ENCODE measurements at regions not wholly inside any gene's neighbourhood (a gene's known extent, or its start where the extent isn't known, plus 50 kb on each side); places are given as distances from the start of the nearest gene placed in this dataset.

DNA sequence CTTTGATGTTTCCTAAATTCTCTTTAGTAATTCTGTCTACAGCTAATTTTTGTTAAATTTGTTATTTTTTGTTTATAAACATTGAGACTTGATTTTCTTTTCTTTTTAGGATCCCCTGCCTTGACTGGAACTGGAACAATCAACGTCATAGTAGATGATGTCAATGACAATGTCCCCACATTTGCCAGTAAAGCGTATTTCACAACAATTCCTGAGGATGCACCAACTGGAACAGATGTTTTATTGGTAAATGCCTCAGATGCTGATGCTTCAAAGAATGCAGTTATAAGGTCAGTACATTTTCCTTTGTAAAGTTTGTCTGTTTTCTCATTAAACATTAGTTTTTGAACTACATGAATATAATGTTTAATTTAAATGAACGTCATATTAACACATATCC lies 119.4 kb downstream of the FAT4 start:
- DNase-seq (ENCODE audit: low spot score), result peak; percentile 51

GRCh38 chr4:125440814-125441213 lies 126.1 kb downstream of the FAT4 start:
- DNase-seq (ENCODE audit: low spot score), result no peak

- no peak for DNase-seq (ENCODE audit: low spot score)
Observed at GRCh38 chr4:125444166-125444565, 129.4 kb downstream of the FAT4 start.

GRCh38 chr4:125445525-125445924 lies 130.8 kb downstream of the FAT4 start:
- DNase-seq (ENCODE audit: low spot score), result no peak

- DNase-seq (ENCODE audit: low spot score), result no peak
Observed at GRCh38 chr4:125447551-125448290, 133.0 kb downstream of the FAT4 start.

GRCh38 chr4:125456075-125456474 lies 141.3 kb downstream of the FAT4 start:
- no peak for DNase-seq (ENCODE audit: low spot score)

- no peak for DNase-seq (ENCODE audit: low spot score)
Observed at GRCh38 chr4:125459531-125459930, 144.8 kb downstream of the FAT4 start.

GRCh38 chr4:125461676-125462363 lies 147.1 kb downstream of the FAT4 start:
- DNase-seq (ENCODE audit: low spot score), result no peak

- no peak for DNase-seq (ENCODE audit: low spot score)
Observed at GRCh38 chr4:125464146-125464545, 149.4 kb downstream of the FAT4 start.

DNA sequence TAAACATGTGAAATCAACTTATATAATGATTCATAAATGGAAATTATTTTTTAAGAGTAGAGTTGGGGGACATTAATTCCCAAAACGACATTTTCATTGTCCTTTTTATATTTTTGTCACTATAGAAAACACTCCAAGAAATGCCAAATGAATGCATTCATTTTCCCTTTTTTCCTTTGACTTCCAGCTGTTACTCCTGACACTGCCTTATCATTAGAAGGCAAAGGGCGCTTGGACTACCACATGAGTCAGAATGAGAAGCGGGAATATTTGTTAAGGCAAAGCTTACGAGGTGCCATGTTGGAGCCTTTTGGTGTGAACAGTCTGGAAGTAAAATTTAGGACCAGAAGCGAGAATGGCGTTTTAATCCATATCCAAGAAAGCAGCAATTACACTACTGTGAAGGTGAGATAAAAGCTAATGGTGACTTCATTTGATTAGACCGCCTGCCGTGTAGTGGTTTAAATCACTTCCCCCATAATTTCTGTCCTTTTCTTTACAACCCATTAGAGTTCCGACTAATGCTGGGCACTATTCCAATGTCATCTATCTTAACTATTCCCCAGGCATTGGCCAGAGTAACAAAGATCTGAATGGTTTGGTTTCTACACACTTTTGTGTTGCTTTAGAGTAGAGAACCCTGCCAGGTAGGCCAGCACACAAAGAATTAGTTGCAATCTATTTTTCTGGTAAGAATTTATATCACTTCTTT lies 166.7 kb downstream of the FAT4 start:
- DNase-seq (ENCODE audit: low spot score), result no peak

DNA sequence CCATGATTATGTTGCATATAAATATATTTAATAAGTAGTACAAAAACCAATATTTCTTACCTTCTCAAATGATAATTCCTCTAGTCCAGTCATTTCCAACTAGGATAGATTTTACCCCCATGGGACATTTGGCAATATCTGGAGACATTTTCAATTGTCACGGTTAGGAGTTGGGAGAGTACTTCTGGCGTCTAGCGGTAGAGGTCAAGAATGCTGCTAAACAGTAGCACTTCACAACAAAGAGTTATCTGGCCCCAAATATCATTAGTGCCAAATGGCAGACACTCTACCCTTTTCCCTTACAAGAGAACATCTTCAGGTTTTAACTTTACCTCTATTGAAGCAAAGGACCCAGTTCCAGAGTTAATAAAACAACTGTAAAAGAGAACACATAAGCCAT lies 168.1 kb downstream of the FAT4 start:
- no peak for DNase-seq (ENCODE audit: low spot score)

DNA sequence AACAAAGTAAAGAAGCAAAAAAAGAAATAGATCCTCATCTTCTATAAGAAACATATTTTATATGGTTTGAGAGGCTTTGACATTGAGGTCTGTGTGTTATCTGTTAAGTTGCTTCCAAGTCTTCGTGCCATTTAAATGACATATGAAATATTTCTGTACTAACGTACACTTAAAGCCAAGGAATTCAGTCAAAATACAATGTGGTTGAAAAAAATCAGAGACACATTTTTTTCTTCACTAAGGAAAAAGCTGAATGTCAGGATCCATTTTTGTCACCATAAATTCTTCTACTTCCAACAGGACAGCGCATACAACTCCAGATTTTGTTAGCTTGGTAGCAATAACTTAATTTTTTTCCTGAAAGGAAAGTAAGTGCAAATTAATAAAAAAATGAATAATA lies 168.5 kb downstream of the FAT4 start:
- DNase-seq (ENCODE audit: low spot score), result no peak

GRCh38 chr4:125484912-125485311 lies 170.2 kb downstream of the FAT4 start:
- no peak for DNase-seq (ENCODE audit: low spot score)

DNA sequence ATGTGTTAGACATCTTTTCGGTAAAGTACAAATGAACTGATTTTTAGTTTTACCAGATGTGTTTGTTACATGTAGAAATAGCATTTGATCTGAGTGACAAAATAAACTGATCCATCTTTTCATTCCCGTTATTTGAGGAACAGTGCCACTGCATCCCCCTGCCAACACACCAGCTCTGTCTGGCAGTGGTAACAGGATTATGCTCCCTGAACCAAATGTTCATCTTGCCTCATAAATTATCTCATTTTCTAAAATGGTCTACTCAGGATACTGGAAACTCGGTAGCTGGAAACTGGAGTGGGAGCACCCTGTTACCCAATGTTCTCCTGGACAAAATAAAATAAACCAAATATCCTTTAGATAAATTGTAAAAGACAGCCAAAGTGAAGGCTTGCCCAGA lies 171.6 kb downstream of the FAT4 start:
- no peak for DNase-seq (ENCODE audit: low spot score)

DNA sequence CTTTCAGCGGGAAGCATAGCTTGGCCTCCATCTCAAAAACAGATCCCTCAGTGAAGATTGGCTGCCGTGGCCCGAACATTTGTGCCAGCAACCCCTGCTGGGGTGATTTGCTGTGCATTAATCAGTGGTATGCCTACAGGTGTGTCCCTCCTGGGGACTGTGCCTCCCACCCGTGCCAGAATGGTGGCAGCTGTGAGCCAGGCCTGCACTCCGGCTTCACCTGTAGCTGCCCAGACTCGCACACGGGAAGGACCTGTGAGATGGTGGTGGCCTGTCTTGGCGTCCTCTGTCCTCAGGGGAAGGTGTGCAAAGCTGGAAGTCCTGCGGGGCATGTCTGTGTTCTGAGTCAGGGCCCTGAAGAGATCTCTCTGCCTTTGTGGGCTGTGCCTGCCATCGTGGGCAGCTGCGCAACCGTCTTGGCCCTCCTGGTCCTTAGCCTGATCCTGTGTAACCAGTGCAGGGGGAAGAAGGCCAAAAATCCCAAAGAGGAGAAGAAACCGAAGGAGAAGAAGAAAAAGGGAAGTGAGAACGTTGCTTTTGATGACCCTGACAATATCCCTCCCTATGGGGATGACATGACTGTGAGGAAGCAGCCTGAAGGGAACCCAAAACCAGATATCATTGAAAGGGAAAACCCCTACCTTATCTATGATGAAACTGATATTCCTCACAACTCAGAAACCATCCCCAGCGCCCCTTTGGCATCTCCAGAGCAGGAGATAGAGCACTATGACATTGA lies 175.4 kb downstream of the FAT4 start:
- no peak for DNase-seq (ENCODE audit: low spot score)

GRCh38 chr4:125492957-125493356 lies 178.2 kb downstream of the FAT4 start:
- DNase-seq (ENCODE audit: low spot score), result no peak

- DNase-seq (ENCODE audit: low spot score), result no peak
Observed at GRCh38 chr4:125497861-125498260, 183.1 kb downstream of the FAT4 start.

DNA sequence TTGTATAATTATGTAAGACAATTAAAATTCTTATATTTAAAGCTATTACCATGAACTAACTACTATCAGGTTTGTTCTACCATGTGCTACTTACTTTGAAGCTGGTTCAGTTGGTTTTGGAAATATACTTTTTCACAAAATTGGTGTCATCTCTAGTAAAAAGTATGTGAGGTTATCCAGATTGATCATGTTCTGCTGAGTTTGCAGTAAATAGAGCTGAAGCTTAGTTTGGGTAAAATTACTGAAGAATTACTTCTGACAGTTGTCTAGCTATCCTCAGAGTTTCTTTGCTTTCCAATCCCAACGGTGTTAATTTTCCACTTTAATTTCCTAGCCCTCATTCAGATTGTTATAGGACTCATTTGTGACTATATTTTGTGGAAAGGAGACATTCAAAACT lies 184.2 kb downstream of the FAT4 start:
- DNase-seq (ENCODE audit: low spot score), result no peak

- DNase-seq (ENCODE audit: low spot score), result no peak
Observed at GRCh38 chr4:125501090-125501489, 186.3 kb downstream of the FAT4 start.

DNA sequence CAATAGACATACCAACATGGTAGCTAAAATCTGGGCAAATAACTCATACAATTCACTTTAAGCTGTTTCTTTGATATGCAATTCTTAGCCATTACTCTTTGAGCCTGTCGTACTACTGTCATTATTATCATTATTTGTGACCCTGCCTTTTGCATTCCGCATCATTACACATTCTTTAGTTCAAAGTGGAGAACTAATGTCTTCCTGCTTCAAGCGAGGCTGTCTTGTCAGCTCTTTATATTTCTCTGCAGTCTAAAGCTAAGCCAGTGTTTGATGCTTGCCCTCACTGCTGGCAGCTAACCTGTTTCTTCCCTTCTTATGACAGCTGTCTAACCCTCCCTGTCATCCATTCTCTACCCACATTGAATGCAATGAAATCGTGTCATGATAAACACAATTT lies 186.8 kb downstream of the FAT4 start:
- no peak for DNase-seq (ENCODE audit: low spot score)

DNA sequence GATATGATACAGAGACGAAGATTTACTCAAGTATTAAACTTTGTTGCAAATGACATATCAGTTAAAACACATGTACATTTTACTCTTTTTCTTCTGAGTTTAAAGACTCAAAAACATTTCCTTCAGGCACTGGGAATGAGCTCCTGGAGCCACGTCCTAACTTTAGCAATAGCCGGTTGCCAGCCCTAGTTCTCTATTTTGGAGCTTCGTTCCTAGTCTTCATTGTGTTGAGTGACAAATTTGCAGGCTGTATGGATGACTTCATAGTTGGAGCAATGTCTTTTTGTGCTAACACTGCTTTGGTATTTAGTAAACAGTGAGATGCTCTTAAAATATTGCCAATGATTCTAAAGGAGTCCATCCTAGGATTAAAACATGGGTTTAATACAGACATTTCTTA lies 190.9 kb downstream of the FAT4 start:
- no peak for DNase-seq (ENCODE audit: low spot score)

DNA sequence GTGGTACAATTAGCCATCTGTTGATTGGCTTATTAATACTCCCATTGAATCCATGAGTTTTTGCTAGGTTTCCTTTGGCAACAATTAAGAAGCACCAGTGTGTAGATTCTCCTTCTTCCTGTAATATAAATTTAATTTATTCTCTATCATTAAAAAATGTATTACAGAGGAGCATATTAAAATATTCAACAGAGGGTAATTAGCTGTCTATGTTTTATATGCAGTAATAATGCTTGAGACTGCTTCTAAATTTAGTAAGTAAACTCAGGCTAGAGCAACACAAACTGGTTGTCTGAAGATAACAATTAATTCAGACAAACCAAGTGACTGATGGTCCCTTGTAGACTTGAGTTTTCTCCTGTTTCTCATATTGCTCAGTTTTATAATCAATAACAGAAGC lies 192.4 kb downstream of the FAT4 start:
- no peak for DNase-seq (ENCODE audit: low spot score)

- DNase-seq (ENCODE audit: low spot score), result no peak
Observed at GRCh38 chr4:125511715-125512114, 197.0 kb downstream of the FAT4 start.

Data from AG08395 (cell line).